ENCODE measurements at regions not wholly inside any gene's neighbourhood (a gene's known extent, or its start where the extent isn't known, plus 50 kb on each side); places are given as distances from the start of the nearest gene placed in this dataset.

DNA sequence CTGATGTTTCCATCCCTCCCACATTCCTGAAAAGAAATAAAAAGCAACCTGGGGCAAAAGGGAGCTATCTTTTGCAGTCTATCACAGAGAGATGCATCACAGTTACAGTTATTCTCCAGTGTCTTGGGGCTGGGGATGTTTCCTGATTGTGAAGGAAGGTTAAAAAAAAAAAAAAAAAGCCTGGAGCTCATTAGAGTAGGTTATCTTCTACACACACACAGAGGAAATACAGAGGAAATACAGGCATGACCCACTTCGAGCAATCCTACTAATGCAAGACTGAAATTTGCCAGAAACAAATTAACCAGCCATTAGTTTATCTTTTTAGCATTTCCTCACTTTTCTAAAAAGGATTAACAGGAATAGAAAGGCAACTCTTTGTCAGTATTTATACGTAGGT is 89.4 kb upstream of the CLMP start:
- TF ChIP-seq, protein P1, sequence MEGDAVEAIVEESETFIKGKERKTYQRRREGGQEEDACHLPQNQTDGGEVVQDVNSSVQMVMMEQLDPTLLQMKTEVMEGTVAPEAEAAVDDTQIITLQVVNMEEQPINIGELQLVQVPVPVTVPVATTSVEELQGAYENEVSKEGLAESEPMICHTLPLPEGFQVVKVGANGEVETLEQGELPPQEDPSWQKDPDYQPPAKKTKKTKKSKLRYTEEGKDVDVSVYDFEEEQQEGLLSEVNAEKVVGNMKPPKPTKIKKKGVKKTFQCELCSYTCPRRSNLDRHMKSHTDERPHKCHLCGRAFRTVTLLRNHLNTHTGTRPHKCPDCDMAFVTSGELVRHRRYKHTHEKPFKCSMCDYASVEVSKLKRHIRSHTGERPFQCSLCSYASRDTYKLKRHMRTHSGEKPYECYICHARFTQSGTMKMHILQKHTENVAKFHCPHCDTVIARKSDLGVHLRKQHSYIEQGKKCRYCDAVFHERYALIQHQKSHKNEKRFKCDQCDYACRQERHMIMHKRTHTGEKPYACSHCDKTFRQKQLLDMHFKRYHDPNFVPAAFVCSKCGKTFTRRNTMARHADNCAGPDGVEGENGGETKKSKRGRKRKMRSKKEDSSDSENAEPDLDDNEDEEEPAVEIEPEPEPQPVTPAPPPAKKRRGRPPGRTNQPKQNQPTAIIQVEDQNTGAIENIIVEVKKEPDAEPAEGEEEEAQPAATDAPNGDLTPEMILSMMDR (IDR thresholded peaks at IDR 0.05) = no peak

DNA sequence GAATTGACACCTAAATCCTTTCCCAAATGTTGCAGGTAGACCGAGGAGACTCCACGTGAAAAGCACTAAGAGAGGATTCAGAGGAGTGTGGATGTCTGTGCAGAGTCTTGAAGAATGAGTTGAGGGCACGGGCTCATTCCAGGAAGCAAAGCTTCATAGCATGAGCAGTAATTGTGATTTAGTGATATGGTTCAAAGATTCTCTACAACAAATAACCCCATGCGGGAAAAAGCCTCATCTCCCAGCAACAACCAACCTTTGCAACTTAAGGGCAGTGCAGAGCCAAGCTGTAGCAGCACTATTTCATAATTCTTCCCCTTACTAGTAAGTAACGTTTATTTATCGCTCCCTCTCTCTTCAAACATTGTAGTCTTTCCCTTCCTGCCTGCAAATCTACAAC is 87.5 kb upstream of the CLMP start:
- TF ChIP-seq, protein P1 (IDR thresholded peaks at IDR 0.05) = no peak

DNA sequence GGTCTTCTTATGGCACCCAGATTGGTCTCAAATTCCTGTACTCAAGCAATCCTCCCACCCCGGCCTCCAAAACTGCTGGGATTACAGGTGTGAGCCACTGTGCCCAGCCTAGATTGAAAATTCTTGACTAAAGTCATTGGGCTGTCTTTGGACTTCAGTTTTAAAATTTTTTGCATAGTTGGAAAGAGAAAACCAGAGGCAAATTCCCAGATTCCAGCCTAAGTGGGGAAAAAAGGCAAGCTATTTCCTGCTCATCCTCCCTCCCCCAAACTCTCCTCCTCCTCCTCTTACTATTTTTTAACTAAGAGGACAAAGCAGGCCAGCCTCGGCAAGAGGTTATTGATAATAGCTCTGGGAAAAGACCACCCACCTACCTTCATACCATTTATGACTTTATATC is 78.6 kb upstream of the CLMP start:
- TF ChIP-seq, protein P1 (IDR thresholded peaks at IDR 0.05) = no peak

DNA sequence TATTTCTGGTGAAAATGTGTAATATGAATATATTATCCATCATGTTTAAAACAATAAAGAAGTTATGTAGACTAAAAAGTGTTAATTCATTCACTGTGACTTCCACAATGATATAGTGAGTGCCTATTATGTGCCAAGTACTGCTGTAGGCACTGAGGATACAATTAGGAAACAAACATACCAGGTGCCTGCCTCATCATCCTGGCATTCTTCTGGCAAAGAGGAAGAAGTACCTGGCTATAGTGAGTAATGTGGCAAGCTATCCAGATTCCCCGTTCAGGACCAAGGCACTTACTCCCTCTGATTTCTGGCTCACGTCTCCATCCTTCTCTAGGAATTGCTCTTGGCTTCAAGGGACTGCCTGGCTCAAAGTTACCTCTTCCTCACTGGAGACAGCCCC is 77.5 kb upstream of the CLMP start:
- TF ChIP-seq, protein P1 (IDR thresholded peaks at IDR 0.05) = no peak

DNA sequence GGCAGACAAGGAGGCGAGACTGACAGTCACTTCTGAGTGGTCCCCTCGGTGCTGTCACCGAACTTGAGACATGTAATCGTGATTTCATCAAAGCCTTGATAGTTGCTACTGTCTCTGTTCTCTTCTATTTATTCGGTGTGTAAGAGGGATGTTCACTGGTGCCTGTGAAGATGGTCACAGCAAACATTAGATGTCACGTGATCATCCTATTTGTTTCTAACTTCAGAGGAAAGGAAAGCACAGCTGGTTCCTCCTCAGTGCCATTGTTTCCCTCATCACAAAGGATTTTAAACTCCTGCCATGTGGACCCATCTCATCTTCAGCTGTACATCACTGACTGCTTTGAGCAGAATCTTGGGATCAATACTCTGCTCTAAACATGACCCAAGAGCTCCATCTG is 73.1 kb upstream of the CLMP start:
- TF ChIP-seq, protein P1 (IDR thresholded peaks at IDR 0.05) = no peak

DNA sequence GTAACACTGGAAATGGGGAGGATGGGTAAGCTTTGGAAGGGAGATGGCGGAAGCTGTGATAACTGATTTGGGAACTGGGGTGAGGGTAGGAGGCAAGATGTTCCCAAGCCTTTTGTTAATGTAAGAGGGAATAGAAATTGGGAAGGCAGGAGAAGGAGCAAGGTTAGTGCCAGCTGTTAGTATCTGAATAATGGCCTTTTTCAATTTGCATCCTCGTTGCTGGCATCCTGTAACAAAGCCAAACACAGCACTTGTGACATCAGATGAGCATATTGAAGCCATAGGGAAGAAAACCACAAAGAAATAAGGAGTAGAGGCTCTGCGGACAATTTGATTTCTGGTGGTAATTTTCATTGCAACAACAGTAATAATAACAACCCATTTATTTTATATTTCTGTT is 70.9 kb upstream of the CLMP start:
- TF ChIP-seq, protein P1 (IDR thresholded peaks at IDR 0.05) = no peak

DNA sequence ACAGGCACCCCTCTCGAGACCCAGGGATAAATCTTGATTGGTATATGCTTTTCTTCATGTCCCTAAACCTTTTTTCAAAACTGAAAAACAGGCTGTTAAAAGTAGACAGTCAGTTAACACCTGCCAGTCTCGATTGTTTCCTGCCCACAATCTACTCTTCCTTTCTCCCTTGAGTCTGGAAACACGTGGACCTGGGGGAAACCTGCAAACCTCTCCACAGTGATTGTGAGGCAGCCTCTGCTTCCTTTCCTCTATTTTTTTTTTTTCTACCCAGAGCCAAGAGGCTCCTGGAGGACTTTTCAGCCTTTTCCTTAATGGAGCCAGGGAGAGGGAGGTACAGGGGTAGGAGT is 69.4 kb upstream of the CLMP start:
- TF ChIP-seq, protein P1 (IDR thresholded peaks at IDR 0.05) = no peak

DNA sequence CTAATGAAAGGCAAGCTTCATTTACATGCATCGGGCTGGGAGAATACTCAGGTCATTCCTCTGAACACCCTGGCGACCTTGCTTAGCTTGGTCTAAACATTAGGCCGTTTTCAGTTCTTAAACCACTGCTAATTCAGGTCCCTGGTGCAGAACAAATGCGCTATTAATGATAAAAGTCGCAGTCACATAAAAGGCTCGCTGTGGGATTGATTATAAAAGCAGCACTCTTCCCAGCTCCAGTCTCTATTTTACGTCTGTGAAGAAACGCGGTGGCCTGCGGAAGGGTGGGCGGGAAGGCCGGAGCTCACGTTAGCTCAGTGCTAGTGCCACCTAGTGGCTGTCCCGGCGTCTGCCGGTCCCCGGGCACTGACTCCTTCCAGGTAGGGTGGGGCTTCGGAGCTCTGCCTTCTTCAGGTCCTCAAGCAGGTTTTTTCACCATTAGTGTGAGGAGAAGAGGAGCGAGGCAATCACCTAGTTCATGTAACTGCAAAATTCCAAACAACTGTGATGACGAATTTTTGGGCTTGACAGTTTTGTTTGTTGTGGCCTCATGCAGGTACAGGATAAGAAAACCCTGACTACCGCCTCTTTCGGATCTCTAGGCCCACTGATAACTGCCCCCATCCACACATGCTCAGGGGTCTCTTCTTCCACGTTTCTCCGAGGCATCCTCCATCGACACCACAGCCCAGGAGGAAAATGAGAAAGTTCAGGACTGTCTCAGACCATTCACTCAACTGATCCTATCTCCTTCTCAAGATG is 66.5 kb upstream of the CLMP start:
- TF ChIP-seq, protein P1 (IDR thresholded peaks at IDR 0.05) = peak; percentile 97
